HG03103 (cell line): ENCODE measurements at regions not wholly inside any gene's neighbourhood (a gene's known extent, or its start where the extent isn't known, plus 50 kb on each side); places are given as distances from the start of the nearest gene placed in this dataset.

Source experiments
- ATAC-seq: cut with Tn5 transposase; IDR thresholded peaks from one replicate; pipeline ENCODE4 v1.9.1; 2021; ENCODE audit warnings: low read depth; ENCODE audit not compliant: unreplicated experiment

DNA sequence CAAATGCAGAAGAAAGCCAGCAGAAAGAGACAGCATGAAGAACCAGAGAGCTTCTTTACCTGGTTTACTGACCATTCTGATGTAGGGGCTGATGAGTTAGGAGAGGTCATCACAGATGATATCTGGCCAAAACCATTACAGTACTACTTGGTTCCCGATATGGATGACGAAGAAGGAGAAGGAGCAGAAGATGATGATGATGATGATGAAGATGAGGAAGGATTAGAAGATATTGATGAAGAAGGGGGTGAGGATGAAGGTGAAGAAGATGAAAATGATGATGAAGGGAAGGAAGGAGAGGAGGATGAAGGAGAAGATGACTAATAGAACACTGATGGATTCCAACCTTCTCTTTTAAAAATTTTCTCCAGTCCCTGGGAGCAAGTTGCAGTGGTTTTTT lies 178.2 kb upstream of the CRY1 start:
- ATAC-seq = no peak

DNA sequence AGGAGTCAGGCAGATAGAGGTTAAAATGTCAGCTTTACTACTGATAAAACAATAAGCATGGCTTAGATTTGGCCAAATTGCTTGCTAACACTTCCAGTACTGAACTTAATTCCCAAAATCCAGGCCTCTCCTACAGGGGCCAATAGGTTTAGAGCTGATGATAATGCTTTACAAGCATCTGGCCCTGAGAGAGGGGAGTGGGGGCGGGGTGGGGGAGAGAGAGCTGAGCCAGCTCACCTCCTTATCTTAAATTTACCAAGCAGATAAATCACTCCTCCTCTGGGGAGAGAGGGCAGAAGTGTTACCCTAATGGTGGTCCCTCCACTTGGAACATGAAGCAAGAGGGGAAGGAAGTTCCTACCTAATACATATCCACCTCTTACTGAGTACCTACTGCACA lies 182.2 kb upstream of the CRY1 start:
- ATAC-seq = no peak

DNA sequence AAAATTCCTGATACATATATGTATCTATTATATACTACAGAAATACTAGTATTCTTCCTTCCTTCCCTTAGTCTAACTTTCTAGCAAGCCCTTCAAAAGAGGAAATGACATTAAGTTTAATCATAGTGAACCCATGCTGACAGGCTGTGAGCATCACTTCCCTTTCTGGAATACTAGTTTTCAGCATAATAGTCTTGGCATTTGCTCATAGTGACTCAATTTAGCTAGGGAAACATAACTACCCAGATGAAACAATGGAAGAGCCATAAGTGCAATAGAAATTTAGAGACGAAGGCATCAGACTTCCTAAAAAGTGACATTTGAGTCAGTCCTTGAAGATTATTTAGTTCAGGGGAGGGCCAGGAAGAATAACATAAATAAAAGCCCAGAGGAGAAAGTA lies 184.5 kb upstream of the CRY1 start:
- ATAC-seq = no peak

DNA sequence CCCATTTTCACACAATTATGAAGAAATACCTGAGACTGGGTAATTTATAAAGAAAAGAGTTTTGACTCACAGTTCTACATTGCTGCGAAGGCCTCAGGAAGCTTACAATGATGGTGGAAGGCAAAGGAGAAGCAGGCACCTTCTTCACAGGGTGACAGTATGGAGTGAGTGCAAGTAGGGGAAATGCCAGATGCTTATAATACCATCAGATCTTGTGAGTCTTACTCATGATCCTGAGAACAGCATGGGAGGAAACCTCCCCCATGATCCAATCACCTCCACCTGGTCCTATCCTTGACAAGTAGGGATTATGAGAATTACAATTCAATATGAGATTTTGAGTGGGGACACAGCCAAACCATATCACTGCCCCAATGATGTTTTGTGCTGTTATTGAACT lies 189.3 kb upstream of the CRY1 start:
- no peak for ATAC-seq

DNA sequence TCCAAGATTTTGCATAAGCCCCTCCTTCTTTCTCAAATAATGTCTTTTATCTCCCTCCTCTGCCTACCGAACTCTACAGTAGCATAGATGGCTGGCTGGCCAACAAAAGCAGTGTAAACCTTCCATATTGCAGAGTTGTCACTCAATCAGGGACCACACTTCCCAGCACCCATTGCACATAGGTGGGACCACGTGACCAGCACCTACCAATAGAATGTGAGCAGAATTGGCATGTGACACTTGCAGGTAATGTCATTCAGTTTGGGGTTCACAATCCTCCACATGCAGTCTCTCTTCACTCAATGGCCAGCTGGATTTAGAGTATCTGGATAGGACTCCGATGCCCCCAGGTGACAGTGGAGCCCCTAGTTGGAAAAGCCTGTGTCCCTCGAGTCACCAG lies 190.3 kb upstream of the CRY1 start:
- ATAC-seq = no peak

DNA sequence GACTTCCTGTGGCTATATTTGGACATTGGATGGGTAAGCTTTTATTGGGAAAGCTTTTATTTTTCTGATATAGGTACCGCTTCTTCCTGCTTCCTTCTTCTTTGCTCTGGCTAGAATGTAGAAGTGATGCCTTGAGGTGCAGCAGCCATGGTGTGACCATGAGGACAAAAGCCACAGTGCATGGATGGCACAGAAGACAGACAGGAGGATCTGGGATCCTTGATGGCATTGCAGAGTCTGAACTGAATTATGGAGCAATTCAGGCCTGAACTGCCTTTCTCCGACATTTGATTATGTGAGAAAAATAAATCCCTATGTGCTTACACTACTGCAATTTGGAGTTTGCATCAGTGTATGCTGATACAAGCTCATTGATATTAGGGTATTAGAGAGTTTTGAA lies 191.3 kb upstream of the CRY1 start:
- no peak for ATAC-seq

DNA sequence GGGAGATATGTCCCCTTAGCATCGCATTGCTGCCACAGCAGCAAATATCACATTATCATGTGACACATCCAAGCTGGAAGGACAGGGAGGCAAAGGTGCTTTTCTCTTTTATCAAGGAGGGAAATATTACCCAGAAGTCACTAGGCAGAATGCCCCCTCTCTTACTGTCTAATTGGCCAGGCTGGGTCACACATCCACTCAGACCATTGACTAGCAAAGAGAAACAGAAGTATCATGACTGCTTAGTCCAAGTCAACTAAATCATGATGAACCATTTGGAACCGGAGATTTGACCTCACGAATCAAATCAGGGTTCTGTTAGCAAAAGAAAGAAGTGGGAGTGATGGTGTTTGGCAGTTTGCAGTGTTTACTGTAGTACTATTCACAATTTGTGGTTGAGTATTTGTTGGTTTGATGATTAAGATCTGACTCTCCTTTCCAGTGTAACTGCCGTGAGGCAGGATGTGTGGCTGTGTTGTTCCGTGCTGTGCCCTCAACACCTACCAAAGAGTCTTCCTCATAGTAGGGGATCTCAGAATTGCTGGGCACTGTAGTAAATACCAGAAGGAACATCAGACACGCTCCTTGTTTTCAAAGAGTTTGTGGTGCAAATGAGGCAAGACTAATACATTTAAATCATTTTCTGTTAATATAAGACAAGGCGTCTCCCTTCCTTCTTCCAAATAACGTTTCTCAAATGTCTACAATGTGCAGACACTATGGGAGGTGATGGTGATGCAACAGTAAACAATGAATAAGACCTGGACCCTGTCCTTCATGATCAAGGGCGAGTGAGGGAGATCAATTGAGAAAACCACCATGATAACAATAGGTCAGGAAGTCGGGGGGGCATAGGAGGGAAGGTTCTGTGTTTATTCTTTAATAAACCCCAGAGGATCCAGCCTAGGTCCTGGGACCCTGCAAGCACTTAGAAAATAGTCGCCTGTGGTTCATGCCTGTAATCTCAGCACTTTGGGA lies 194.4 kb upstream of the CRY1 start:
- ATAC-seq = no peak

DNA sequence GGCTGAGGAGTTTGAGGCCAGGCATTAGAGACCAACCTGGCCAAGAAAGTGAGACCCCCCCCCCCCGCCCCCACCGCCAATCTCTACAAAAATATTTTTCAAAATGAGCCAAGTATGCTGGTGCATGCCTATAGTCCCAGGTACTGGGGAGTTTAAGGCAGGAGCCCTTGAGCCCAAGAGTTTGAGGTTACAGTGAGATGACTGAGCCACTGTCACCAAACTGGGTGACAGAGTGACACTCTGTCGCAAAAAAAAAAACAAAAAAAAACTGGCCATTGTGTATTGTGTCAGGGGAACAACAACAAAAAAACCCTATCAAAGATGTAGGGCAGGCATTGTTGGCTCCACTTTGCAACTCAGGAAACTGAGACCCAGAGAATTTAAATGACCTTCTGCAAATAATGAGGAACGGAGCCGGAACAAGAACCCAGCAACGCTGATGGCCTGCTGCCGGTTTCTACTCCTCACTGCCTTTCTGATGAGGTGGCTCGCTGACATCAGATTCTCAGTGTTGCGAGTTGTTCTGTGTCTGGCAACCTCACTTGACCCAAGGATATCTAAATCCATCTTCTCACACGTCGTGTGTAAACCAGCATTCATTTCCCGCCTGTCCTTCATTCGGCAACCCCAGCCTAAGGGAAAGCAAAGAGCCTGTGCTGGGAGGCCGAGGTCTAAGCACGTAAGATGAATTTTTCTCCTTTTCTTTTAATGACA lies 195.2 kb upstream of the CRY1 start:
- no peak for ATAC-seq

DNA sequence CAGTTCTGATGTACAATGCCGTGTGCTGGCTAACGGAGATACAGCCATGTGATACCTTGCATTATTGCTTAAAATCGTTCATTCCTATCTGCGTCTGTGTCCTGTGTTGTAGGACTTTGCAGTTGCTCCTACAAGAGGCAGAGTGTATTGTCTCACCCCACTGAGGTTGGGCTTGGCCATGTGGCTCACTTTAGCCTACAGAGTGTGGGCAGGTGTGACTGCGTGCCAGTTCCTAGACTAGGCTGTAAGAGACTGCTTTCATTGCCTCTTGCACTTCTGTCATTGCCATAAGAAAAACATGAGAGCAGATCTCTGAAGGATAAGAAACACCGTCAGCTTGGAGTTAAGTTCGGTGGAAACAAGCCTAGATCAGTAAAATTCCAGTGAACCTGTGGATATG lies 197.7 kb upstream of the CRY1 start:
- no peak for ATAC-seq

DNA sequence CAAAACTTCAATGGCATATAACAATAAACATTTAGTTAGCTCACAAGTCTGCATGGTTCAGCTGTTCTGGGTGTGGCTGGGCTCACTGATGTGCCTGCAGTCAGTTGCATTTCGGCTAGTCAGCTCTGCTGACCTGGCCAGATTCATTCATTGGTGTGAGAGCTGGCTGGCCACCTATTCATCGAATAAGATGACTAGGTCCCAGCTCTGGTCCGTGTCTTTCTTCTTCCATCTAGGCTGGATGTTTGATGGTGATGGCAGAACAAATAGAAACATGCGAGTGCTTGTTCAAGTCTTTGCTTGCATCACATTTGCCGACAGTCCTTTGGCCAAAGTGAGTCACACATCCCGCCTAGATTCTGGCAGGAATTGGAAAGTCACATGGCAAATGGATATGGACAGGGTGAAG lies 203.3 kb upstream of the CRY1 start:
- no peak for ATAC-seq

DNA sequence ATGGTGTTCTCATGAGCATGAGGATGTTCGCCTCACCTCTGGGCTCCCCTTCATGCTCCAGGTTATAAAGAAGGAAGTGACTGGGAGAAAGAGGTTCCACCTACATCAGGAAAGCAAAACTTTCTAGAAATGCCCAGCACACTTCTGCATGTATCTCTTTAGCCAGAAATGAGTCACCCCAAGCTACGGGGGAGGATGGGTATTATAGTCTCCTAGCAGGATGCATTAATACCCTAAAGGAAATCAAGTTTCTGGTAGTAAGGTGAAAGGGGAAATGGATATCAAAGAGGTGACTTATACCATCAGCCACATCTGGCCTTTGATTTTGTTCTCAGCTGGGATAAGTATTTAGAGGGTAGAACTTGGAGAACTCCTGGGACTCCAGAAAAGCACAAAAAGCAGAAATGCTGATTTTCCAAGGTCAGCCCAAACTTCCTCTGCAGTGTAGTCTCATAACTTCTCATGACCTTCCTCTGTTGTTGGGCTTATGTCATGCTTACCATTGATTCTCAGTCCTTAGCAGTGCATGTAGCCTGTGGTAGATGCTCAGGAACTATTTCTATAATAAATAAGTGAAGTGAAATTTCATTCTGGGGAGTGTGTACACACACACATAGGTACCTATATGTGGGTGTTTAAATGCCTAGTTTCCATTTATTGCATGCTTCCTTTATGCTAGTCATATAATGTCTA lies 209.4 kb upstream of the CRY1 start:
- no peak for ATAC-seq

DNA sequence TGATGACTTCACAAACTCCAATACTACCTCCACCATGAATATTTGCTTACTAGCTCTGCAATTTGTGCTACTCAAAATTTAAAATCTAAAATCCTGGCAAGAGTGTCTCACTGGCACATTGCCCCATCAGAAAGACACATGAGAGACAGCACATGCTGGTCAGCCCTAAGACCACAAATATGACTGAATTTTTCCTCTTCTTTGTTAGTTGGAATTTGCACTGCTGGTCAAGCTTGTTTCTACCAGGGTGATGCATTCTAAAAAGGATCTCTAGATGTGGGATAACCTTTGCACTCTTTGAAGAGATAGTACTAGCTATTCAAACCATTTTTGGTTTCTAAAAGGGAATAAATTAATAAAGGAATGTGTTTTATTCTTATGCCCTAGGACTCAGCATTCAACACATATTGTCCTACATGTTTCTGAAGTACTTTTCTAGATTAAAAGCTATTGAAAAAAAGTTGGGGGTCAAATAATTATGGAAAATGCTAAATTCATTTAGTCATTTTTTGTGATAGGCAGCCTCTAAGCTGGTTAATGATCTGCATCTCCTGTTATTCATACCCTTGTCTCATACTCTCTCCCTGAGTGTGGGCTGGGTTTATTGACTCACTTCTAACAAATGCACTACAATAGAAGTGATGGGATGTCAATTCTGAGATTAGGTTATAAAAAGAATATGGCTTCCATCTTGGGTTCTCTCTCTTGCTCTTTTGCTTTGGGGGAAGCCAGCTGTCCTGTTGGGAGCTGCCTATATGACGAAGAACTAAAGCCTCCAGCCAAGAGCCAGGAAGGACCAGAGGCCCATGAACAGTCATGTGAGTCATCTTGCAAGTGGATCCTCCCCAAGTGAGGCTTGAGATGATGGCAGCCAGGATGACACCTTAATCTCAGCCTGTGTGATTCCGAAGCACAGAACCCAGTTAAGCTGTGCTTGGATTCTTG lies 211.5 kb upstream of the CRY1 start:
- ATAC-seq = no peak

DNA sequence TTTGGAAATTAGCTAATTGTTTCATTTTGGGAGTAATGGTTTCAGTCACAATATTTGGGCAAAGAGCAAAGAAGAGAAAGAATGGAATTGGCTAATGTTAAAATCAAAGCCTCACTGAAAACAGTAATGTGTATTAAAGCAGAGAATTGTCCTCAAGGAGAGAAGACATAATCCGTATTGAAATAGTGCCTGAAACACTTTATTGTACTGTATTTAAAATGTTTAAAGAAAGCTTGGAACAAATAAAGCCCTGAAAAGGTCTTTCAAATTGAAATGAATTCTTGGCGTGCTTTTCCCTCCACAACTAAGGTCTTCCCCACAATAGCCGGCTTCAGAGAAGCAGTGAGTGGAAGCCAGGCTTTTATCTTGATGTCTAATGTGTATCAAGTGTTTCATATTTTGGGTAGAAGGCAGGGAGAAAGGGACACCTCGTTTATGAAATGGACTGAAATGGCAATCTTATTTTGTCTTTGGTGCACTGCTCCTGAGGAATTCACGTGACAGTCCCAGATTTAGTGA lies 212.9 kb upstream of the CRY1 start:
- no peak for ATAC-seq

DNA sequence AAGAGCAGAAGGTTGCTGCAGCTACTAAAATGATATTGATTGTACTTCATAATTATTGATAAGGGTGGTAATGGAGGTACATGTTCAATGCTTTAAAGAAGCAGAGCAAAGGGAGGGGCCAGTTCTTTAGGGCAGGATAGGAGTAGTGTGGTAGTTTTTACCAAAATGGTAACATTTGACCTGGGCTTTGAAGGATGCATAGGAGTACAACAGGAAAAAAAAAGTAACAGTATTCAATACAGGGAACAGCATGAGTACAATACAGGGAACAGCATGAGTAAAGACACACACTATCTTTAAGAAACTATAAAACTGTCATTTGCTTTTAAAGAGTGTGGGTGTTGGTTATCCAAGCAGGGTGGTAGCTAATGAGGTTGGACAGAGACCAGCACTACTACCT lies 215.0 kb upstream of the CRY1 start:
- ATAC-seq = no peak

DNA sequence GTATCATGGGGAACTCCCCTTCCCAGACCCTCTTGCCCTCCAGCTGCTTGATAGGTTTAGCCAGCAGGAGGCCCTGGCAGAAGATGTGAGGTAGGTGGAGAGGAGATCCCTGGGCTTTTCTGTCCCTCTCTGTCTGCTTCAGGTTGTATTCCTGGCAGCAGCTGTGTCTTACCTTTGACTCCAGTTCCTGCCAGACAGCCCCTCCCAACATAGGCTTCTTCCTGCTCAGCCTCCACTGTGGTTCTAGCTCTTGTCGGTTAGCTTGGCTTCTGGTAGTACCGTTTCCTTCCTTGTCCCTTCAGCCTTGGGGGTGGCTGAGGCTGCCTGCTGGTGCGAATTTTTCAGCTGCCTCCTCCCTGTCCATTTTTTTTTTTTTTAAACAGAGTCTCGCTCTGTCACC lies 215.7 kb upstream of the CRY1 start:
- no peak for ATAC-seq

DNA sequence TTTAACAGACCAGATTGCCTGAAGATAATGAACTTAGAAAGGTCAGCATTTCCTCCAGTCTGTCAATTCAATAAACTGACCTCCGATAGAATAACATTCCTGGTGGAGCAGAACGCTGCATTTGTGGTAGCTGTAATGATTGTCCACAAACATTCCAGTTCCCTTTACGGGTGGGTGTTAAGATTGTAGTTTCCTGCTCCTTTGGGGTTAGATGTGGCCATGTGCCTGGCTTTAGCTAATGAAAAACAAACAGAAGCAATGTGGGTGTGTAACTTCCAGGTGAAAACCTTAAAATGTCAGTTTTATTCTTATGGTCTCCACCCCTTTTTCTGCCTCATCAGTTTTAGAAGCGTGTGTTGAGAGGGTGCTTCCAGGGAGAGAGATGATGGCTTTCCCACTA lies 217.3 kb upstream of the CRY1 start:
- ATAC-seq = no peak

DNA sequence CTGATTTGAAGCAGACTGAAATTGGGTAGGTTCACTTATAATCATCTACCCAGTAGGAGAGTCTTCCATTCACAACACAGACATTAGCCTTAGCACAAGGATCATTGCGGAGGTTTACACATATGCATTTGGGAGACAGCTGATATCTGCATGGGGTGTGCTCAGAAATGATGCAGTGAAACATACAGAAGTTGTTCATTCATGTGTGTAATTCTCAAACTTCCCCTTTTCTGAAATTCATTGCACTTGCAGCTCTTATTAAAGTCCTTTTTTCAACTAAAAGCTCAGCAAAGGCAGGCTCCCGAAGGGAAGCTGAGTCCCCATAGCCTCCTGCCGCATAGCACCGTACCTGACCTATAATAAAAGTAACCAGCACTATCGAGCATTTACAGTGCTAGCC lies 218.3 kb upstream of the CRY1 start:
- ATAC-seq = no peak

DNA sequence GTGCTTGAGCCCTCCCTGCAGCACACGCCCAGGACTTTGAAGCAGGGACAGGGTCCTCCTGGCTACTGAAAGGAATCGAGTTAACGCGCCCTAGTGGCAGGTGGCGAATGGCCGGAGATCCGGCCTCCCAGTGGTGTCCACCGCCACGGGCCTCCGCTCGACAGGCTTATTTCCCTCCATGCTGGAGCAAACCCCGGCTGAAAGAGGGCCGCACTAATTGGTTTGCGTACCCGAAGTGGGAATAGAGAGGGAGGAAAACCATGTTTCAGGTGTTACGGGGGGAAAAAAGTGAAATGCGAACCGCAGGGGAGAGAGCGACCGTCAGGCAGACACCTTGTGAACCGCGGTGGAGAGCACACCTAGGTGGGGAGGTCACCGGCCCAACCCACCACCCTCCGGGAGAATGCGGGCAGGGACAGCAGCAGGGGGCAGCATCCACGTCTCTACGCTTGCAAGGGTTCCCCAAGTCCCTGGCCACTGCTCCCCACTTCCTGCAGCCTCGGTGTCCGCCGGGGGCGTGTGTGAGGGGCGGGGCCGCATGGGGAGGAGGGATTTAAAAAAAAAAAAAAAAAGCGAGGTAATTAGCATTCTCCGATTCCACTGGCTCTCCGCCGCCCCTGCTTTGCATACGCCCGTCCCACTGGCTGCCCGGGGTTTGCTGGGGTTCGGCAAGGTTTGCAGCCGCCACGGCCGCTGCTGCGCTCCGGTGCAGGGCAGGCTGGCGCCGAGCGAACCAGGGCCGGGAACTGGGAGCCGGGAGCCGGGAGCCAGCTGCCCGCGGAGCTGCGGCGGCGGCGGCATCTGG lies 224.6 kb upstream of the CRY1 start:
- ATAC-seq = no peak

DNA sequence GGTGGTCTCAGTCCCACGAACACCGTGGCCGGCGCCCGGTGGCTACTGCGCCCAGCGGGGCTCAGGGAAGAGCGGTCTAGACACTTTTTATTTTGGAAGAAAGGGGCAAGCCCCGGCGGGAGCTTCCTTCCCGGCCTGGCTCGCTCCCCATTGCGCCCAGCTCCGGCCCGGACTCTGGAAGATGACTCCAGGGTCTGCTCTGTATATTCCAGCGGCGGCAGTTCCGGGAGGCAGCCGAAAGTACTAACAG lies 225.1 kb upstream of the CRY1 start:
- ATAC-seq = no peak
